ENCODE measurements at regions not wholly inside any gene's neighbourhood (a gene's known extent, or its start where the extent isn't known, plus 50 kb on each side); places are given as distances from the start of the nearest gene placed in this dataset.

- Histone ChIP-seq H3K4me3 (replicated peaks; ENCODE audit: insufficient read depth, low read length) (no peak overlapping the region), H3K27ac (replicated peaks) (no peak overlapping the region), H3K27me3 (ENCODE audit: insufficient read depth, poor library complexity, severe bottlenecking) (no peaks in the 10 kb centered on the region)
- no peak for DNase-seq (ENCODE audit: low read depth in 1 of 2, low spot score in 1 of 2)
- TF ChIP-seq REST (IDR thresholded peaks at IDR 0.05; ENCODE audit: insufficient replicate concordance, low read depth) (no peak), CTCF (IDR thresholded peaks at IDR 0.05; ENCODE audit: insufficient read depth, low read length) (no peak), POLR2AphosphoS5 (IDR thresholded peaks at IDR 0.05; ENCODE audit: low read depth) (no peak), GABPA (IDR thresholded peaks at IDR 0.05; ENCODE audit: low read depth) (no peak), SPI1 (IDR thresholded peaks at IDR 0.05; ENCODE audit: borderline replicate concordance, low read depth) (no peak)
These were observed 382.0 kb downstream of the PREX1 start for GRCh38 chr20:48445827-48446226.

- TF ChIP-seq REST (IDR thresholded peaks at IDR 0.05; ENCODE audit: insufficient replicate concordance, low read depth) (no peak), GABPA (IDR thresholded peaks at IDR 0.05; ENCODE audit: low read depth) (no peak), CTCF (IDR thresholded peaks at IDR 0.05; ENCODE audit: insufficient read depth, low read length) (no peak), SPI1 (IDR thresholded peaks at IDR 0.05; ENCODE audit: borderline replicate concordance, low read depth) (no peak), POLR2AphosphoS5 (IDR thresholded peaks at IDR 0.05; ENCODE audit: low read depth) (no peak)
- H3K27ac ChIP-seq (replicated peaks): no peak overlapping the region
- no peak for DNase-seq (ENCODE audit: low read depth in 1 of 2, low spot score in 1 of 2)
- H3K4me3 ChIP-seq (replicated peaks; ENCODE audit: insufficient read depth, low read length): no peak overlapping the region
- no peaks in the 10 kb centered on the region for H3K27me3 ChIP-seq (ENCODE audit: insufficient read depth, poor library complexity, severe bottlenecking)
These were observed 383.6 kb downstream of the PREX1 start for GRCh38 chr20:48444249-48444648.

- no peak overlapping the region for H3K4me3 ChIP-seq (replicated peaks; ENCODE audit: insufficient read depth, low read length)
These were observed 386.9 kb downstream of the PREX1 start for GRCh38 chr20:48440916-48441315.

More at GRCh38 chr20:48440916-48441315, 386.9 kb downstream of the PREX1 start:
- DNase-seq (ENCODE audit: low read depth in 1 of 2, low spot score in 1 of 2): no peak
- TF ChIP-seq GABPA (IDR thresholded peaks at IDR 0.05; ENCODE audit: low read depth) (no peak), CTCF (IDR thresholded peaks at IDR 0.05; ENCODE audit: insufficient read depth, low read length) (no peak), SPI1 (IDR thresholded peaks at IDR 0.05; ENCODE audit: borderline replicate concordance, low read depth) (no peak), POLR2AphosphoS5 (IDR thresholded peaks at IDR 0.05; ENCODE audit: low read depth) (no peak), REST (IDR thresholded peaks at IDR 0.05; ENCODE audit: insufficient replicate concordance, low read depth) (no peak)
- Histone ChIP-seq H3K27me3 (ENCODE audit: insufficient read depth, poor library complexity, severe bottlenecking) (no peaks in the 10 kb centered on the region), H3K27ac (replicated peaks) (no peak overlapping the region)
